ENCODE measurements at regions not wholly inside any gene's neighbourhood (a gene's known extent, or its start where the extent isn't known, plus 50 kb on each side); places are given as distances from the start of the nearest gene placed in this dataset.

- peak; percentile 19 for DNase-seq (ENCODE audit: low spot score)
- intact Hi-C loops (cut with micrococcal nuclease; ENCODE audit: unreplicated experiment) = no loop called here
- H3K4me1 ChIP-seq (ENCODE audit: insufficient read depth, low read length, poor library complexity, severe bottlenecking) = peaks cover 17% of the 10 kb centered on the region
- H3K27ac ChIP-seq (ENCODE audit: low read depth, low read length, poor library complexity, severe bottlenecking) = no peak overlapping the region
- ChIA-PET CTCF (no interaction called here), POLR2A (ENCODE audit: low non-redundant PET) (interaction anchor here (0.5 kb wide), 1 partner anchor 25 kb away, joined by 8 read pairs; no protein-coding TSS in a partner anchor)
- no peak overlapping the region for H3K4me3 ChIP-seq (ENCODE audit: low read depth, low read length, poor library complexity, severe bottlenecking)
- H3K36me3 ChIP-seq (ENCODE audit: insufficient read depth, low read length, poor library complexity, severe bottlenecking) = no peaks in the 10 kb centered on the region
- H3K27me3 ChIP-seq (replicated peaks; ENCODE audit: insufficient read depth, low read depth, low read length, poor library complexity) = no peaks in the 10 kb centered on the region
- H3K9me3 ChIP-seq (ENCODE audit: low read depth, low read length, poor library complexity, severe bottlenecking) = no peaks in the 10 kb centered on the region
- TF ChIP-seq EZH2 (IDR thresholded peaks at IDR 0.05; ENCODE audit: borderline replicate concordance, low read depth, low read length, poor library complexity, severe bottlenecking) = no peak
- no peak for TF ChIP-seq CTCF (conservative IDR thresholded peaks at IDR 0.05; ENCODE audit: low read depth, low read length)
- BruUV-seq (replicated peaks) = no TSS peak
These were observed 160.7 kb upstream of the LDB2 start for GRCh38 chr4:17058916-17059741.

GRCh38 chr4:17058536-17058915 is 160.1 kb upstream of the LDB2 start:
- Histone ChIP-seq H3K27ac (ENCODE audit: low read depth, low read length, poor library complexity, severe bottlenecking) (no peak overlapping the region), H3K36me3 (ENCODE audit: insufficient read depth, low read length, poor library complexity, severe bottlenecking) (no peaks in the 10 kb centered on the region), H3K9me3 (ENCODE audit: low read depth, low read length, poor library complexity, severe bottlenecking) (no peaks in the 10 kb centered on the region), H3K4me3 (ENCODE audit: low read depth, low read length, poor library complexity, severe bottlenecking) (no peak overlapping the region), H3K4me1 (ENCODE audit: insufficient read depth, low read length, poor library complexity, severe bottlenecking) (peaks cover 17% of the 10 kb centered on the region), H3K27me3 (replicated peaks; ENCODE audit: insufficient read depth, low read depth, low read length, poor library complexity) (no peaks in the 10 kb centered on the region)
- TF ChIP-seq CTCF (conservative IDR thresholded peaks at IDR 0.05; ENCODE audit: low read depth, low read length) = no peak
- no peak for TF ChIP-seq EZH2 (IDR thresholded peaks at IDR 0.05; ENCODE audit: borderline replicate concordance, low read depth, low read length, poor library complexity, severe bottlenecking)
- CTCF ChIA-PET = no interaction called here
- no TSS peak for BruUV-seq (replicated peaks)
- intact Hi-C loops (cut with micrococcal nuclease; ENCODE audit: unreplicated experiment) = no loop called here
- no peak for DNase-seq (ENCODE audit: low spot score)
- POLR2A ChIA-PET (ENCODE audit: low non-redundant PET) = interaction anchor here (0.5 kb wide), 1 partner anchor 24 kb away, joined by 8 read pairs; no protein-coding TSS in a partner anchor

- TF ChIP-seq EZH2 (IDR thresholded peaks at IDR 0.05; ENCODE audit: borderline replicate concordance, low read depth, low read length, poor library complexity, severe bottlenecking) = no peak
- no peak for TF ChIP-seq CTCF (conservative IDR thresholded peaks at IDR 0.05; ENCODE audit: low read depth, low read length)
- Histone ChIP-seq H3K36me3 (ENCODE audit: insufficient read depth, low read length, poor library complexity, severe bottlenecking) (no peaks in the 10 kb centered on the region), H3K4me3 (ENCODE audit: low read depth, low read length, poor library complexity, severe bottlenecking) (no peak overlapping the region), H3K27ac (ENCODE audit: low read depth, low read length, poor library complexity, severe bottlenecking) (no peak overlapping the region), H3K4me1 (ENCODE audit: insufficient read depth, low read length, poor library complexity, severe bottlenecking) (peaks cover 17% of the 10 kb centered on the region), H3K27me3 (replicated peaks; ENCODE audit: insufficient read depth, low read depth, low read length, poor library complexity) (no peaks in the 10 kb centered on the region), H3K9me3 (ENCODE audit: low read depth, low read length, poor library complexity, severe bottlenecking) (no peaks in the 10 kb centered on the region)
- no peak for DNase-seq (ENCODE audit: low spot score)
- BruUV-seq (replicated peaks) = no TSS peak
- ChIA-PET POLR2A (ENCODE audit: low non-redundant PET) (no interaction called here), CTCF (no interaction called here)
- intact Hi-C loops (cut with micrococcal nuclease; ENCODE audit: unreplicated experiment) = no loop called here
These were observed 158.6 kb upstream of the LDB2 start for GRCh38 chr4:17057035-17057434.
